Tongue (tissue), 1 donor: ENCODE measurements at regions not wholly inside any gene's neighbourhood (a gene's known extent, or its start where the extent isn't known, plus 50 kb on each side); places are given as distances from the start of the nearest gene placed in this dataset.

Source experiments
- DNase-seq: peaks from one replicate; pipeline ENCODE4 v3.0.0-alpha.2; 2015

GRCh38 chr20:57970856-57971255 is 257.6 kb downstream of the ANKRD60 start:
- peak; percentile 31 for DNase-seq

- DNase-seq, result no peak
These were observed 258.3 kb downstream of the ANKRD60 start for GRCh38 chr20:57970116-57970515.

GRCh38 chr20:57968120-57968519 is 258.3 kb upstream of the PMEPA1 start:
- DNase-seq, result no peak

- no peak for DNase-seq
These were observed 257.5 kb upstream of the PMEPA1 start for GRCh38 chr20:57967364-57967763.

- no peak for DNase-seq
These were observed 256.8 kb upstream of the PMEPA1 start for GRCh38 chr20:57966620-57967019.

GRCh38 chr20:57965441-57965840 is 255.6 kb upstream of the PMEPA1 start:
- no peak for DNase-seq

GRCh38 chr20:57964011-57964862 is 254.4 kb upstream of the PMEPA1 start:
- DNase-seq, result no peak

- DNase-seq, result no peak
These were observed 251.2 kb upstream of the PMEPA1 start for GRCh38 chr20:57960803-57961575.

GRCh38 chr20:57959589-57959988 is 249.8 kb upstream of the PMEPA1 start:
- no peak for DNase-seq

- no peak for DNase-seq
These were observed 249.2 kb upstream of the PMEPA1 start for GRCh38 chr20:57959018-57959417.

- no peak for DNase-seq
These were observed 248.2 kb upstream of the PMEPA1 start for GRCh38 chr20:57958050-57958420.

GRCh38 chr20:57957411-57958049 is 247.7 kb upstream of the PMEPA1 start:
- no peak for DNase-seq

- no peak for DNase-seq
These were observed 243.8 kb upstream of the PMEPA1 start for GRCh38 chr20:57953638-57954037.

GRCh38 chr20:57952136-57952535 is 242.3 kb upstream of the PMEPA1 start:
- no peak for DNase-seq

- DNase-seq, result no peak
These were observed 241.7 kb upstream of the PMEPA1 start for GRCh38 chr20:57951549-57951948.

- no peak for DNase-seq
These were observed 241.1 kb upstream of the PMEPA1 start for GRCh38 chr20:57950764-57951485.

GRCh38 chr20:57948180-57948955 is 238.6 kb upstream of the PMEPA1 start:
- no peak for DNase-seq

- peak; percentile 79 for DNase-seq
These were observed 237.8 kb upstream of the PMEPA1 start for GRCh38 chr20:57947421-57948179.

- no peak for DNase-seq
These were observed 236.9 kb upstream of the PMEPA1 start for GRCh38 chr20:57946559-57947315.

GRCh38 chr20:57944988-57945387 is 235.2 kb upstream of the PMEPA1 start:
- DNase-seq, result no peak
